ENCODE measurements at regions not wholly inside any gene's neighbourhood (a gene's known extent, or its start where the extent isn't known, plus 50 kb on each side); places are given as distances from the start of the nearest gene placed in this dataset.

DNA sequence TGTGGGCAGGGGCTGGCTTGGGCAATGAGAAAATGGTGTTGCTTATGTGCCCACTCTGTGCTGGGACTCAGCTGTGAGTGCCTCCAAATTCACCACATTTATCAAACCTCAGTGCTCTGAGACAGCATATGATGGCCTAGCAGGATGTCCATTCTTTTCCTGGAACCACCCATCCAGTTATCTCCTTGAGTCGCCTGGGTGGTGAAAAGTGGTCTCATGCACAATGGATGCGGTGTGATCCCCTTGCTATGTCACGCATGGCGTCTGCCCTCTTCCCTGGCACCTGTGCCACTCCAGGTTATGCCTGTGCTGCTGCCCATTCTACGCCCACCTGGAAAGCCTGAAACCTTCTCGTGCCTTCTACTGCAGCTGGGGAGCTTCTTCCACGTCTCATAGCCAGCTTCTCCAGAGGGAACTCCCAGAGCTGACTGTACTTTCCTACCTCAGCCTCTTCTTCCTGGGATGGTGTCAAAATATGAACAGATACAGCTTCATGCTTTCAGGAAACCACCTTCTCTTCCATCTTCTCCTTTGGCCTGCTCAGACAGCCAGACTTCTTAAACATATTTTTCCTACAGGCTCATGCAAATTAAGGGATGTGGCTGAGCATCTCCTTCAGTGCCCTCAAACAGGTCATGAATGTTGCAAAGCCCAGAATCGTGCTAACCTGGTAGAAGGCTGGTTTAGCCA is 147.3 kb downstream of the PFKFB3 start:
- peaks cover 66% of the 10 kb centered on the region for H3K4me1 ChIP-seq (ENCODE audit: insufficient read depth, low read length, poor library complexity, severe bottlenecking)
- peaks cover 21% of the 10 kb centered on the region for H3K9me3 ChIP-seq (ENCODE audit: low read length)
- no peaks in the 10 kb centered on the region for H3K79me2 ChIP-seq (ENCODE audit: insufficient read depth, low read depth, low read length)
- H3K27ac ChIP-seq (ENCODE audit: low read depth, low read length, poor library complexity, severe bottlenecking) = peak overlapping the region; percentile 97
- BruUV-seq (replicated peaks) = no TSS peak
- CTCF ChIA-PET (ENCODE audit: unreplicated experiment) = interaction anchor here (0.6 kb wide), 2 partner anchors 46 to 781 kb away, joined by 3 read pairs; no protein-coding TSS in a partner anchor
- DNase-seq (ENCODE audit: low spot score) = peak; percentile 19
- peaks cover 3% of the 10 kb centered on the region; the same call in 1 of the 2 replicates for H3K36me3 ChIP-seq (ENCODE audit: insufficient read depth, low read length)
- peak overlapping the region; percentile 83 for H2AFZ ChIP-seq (ENCODE audit: low read length)
- no peaks in the 10 kb centered on the region for H3K9me2 ChIP-seq (ENCODE audit: insufficient read depth, low read length)
- H4K20me1 ChIP-seq (ENCODE audit: insufficient read depth, low read length) = no peaks in the 10 kb centered on the region
- H3K4me2 ChIP-seq (ENCODE audit: low read length) = peak overlapping the region; percentile 71
- POLR2A ChIA-PET = interaction anchor here (0.7 to 6.8 kb wide), 12 partner anchors 15 to 249 kb away, joined by 3 to 83 read pairs (median 6); partner anchors contain the start of gene PFKFB3
- H3K4me3 ChIP-seq (ENCODE audit: low read depth, low read length, poor library complexity, severe bottlenecking) = peak overlapping the region; percentile 25
- intact Hi-C loops (cut with micrococcal nuclease; ENCODE audit: unreplicated experiment) = loop anchor here (10.0 kb wide), 1 partner anchor 695 kb away; no protein-coding TSS in a partner anchor
- TF ChIP-seq CTCF (conservative IDR thresholded peaks at IDR 0.05; ENCODE audit: low read length) (no peak), EZH2phosphoT487 (IDR thresholded peaks at IDR 0.05; ENCODE audit: borderline replicate concordance, low read depth, low read length) (no peak)

DNA sequence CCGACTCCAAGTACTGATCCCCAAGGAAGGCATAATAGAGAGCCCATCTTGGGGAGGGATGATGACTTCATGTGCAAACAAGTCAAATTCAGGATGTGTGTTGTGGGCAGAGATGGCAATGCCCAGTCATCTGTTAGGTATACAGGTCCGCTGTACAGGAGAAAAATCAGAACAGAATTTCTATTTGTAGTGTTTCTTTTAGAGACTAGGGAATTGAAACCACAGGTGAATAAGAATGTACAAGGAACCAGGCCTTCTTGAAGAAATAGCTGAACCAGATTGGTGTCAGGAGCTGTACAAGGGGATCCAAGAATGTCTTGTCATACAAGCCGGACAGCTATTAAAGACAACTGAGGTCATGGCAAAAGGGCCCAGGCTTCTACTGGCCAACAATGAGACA is 147.9 kb downstream of the PFKFB3 start:
- Histone ChIP-seq H3K36me3 (ENCODE audit: insufficient read depth, low read length) (peaks cover 9% of the 10 kb centered on the region; the same call in 1 of the 2 replicates), H2AFZ (ENCODE audit: low read length) (peak overlapping the region; percentile 83), H3K79me2 (ENCODE audit: insufficient read depth, low read depth, low read length) (no peaks in the 10 kb centered on the region), H3K4me3 (ENCODE audit: low read depth, low read length, poor library complexity, severe bottlenecking) (peak overlapping the region; percentile 25), H3K4me2 (ENCODE audit: low read length) (peak overlapping the region; percentile 71), H3K27ac (ENCODE audit: low read depth, low read length, poor library complexity, severe bottlenecking) (peak overlapping the region; percentile 97), H3K9me2 (ENCODE audit: insufficient read depth, low read length) (no peaks in the 10 kb centered on the region), H3K4me1 (ENCODE audit: insufficient read depth, low read length, poor library complexity, severe bottlenecking) (peaks cover 60% of the 10 kb centered on the region), H4K20me1 (ENCODE audit: insufficient read depth, low read length) (no peaks in the 10 kb centered on the region), H3K9me3 (ENCODE audit: low read length) (peaks cover 27% of the 10 kb centered on the region)
- intact Hi-C loops (cut with micrococcal nuclease; ENCODE audit: unreplicated experiment) = no loop called here
- TF ChIP-seq EZH2phosphoT487 (IDR thresholded peaks at IDR 0.05; ENCODE audit: borderline replicate concordance, low read depth, low read length) = no peak
- TF ChIP-seq CTCF (conservative IDR thresholded peaks at IDR 0.05; ENCODE audit: low read length) = no peak
- ChIA-PET CTCF (ENCODE audit: unreplicated experiment) (no interaction called here), POLR2A (interaction anchor here (1.2 to 6.8 kb wide), 9 partner anchors 14 to 148 kb away, joined by 3 to 83 read pairs (median 7); partner anchors contain the start of gene PFKFB3)
- peak; percentile 33 for DNase-seq (ENCODE audit: low spot score)
- BruUV-seq (replicated peaks) = no TSS peak

DNA sequence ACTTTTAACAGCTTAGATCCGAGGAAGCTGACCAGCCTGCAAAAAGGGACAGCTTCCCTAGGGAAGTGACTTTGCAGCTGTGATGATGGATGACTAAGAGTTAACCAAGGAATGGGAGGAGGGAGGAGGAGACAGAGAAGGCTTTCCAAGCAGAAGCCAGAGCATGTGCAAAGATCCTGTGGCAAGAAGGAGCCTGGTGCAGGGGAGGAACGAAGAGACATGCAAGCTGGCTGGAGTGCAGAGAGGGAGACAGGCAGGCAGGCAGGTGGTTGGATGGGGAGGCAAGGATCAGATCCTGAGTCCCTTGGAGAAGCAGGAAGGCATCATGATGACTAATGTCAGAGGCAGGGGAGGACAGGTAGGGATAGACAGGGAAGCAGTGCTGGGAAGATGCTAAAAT is 148.8 kb downstream of the PFKFB3 start:
- Histone ChIP-seq H3K4me2 (ENCODE audit: low read length) (no peak overlapping the region), H2AFZ (ENCODE audit: low read length) (no peak overlapping the region; the same call in 1 of the 2 replicates), H3K36me3 (ENCODE audit: insufficient read depth, low read length) (peaks cover 10% of the 10 kb centered on the region; the same call in 1 of the 2 replicates), H3K4me3 (ENCODE audit: low read depth, low read length, poor library complexity, severe bottlenecking) (no peak overlapping the region), H3K79me2 (ENCODE audit: insufficient read depth, low read depth, low read length) (no peaks in the 10 kb centered on the region), H3K9me2 (ENCODE audit: insufficient read depth, low read length) (no peaks in the 10 kb centered on the region), H3K27ac (ENCODE audit: low read depth, low read length, poor library complexity, severe bottlenecking) (no peak overlapping the region), H4K20me1 (ENCODE audit: insufficient read depth, low read length) (no peaks in the 10 kb centered on the region), H3K9me3 (ENCODE audit: low read length) (peaks cover 35% of the 10 kb centered on the region), H3K4me1 (ENCODE audit: insufficient read depth, low read length, poor library complexity, severe bottlenecking) (peaks cover 51% of the 10 kb centered on the region)
- intact Hi-C loops (cut with micrococcal nuclease; ENCODE audit: unreplicated experiment) = no loop called here
- ChIA-PET POLR2A (interaction anchor here (0.8 to 6.8 kb wide), 7 partner anchors 9 to 51 kb away, joined by 3 to 83 read pairs (median 5); no protein-coding TSS in a partner anchor), CTCF (ENCODE audit: unreplicated experiment) (no interaction called here)
- no peak for DNase-seq (ENCODE audit: low spot score)
- BruUV-seq (replicated peaks) = no TSS peak
- no peak for TF ChIP-seq EZH2phosphoT487 (IDR thresholded peaks at IDR 0.05; ENCODE audit: borderline replicate concordance, low read depth, low read length)
- TF ChIP-seq CTCF (conservative IDR thresholded peaks at IDR 0.05; ENCODE audit: low read length) = no peak
